BJ (cell line): ENCODE measurements at regions not wholly inside any gene's neighbourhood (a gene's known extent, or its start where the extent isn't known, plus 50 kb on each side); places are given as distances from the start of the nearest gene placed in this dataset.

Experiments
- CTCF ChIA-PET: fragments of 350-600 bp; formaldehyde crosslinking; extraction: SDS; loops from one replicate; lab custom pipeline; 2021; ENCODE audit warnings: antibody characterized with exemption, inconsistent platforms; lab: Yijun Ruan, JAX
- POLR2A ChIA-PET: fragments of 300-600 bp; sonication (Branson Sonifier 250); formaldehyde crosslinking; extraction: SDS; loops from one replicate; lab custom pipeline; 2021; ENCODE audit warnings: antibody characterized with exemption; lab: Charles Lee
- DNase-seq: peaks from one replicate; pipeline ENCODE4 v3.0.0-alpha.2; 2011; ENCODE audit warnings: low read depth
- H3K27me3 ChIP-seq: 2 replicates; pipeline ENCODE4 v1.6.0; 2011; ENCODE audit warnings: low read length; ENCODE audit not compliant: control insufficient read depth, insufficient read depth
- H3K36me3 ChIP-seq: 2 replicates; pipeline ENCODE4 v1.5.1; 2011; ENCODE audit warnings: low read length; ENCODE audit not compliant: control insufficient read depth, insufficient read depth
- H3K4me3 ChIP-seq: 2 replicates; pipeline ENCODE4 v1.5.1; 2011; ENCODE audit warnings: low read depth, mild to moderate bottlenecking, control low read depth, low read length
- TF ChIP-seq, protein P1 (sequence below): IDR thresholded peaks from 2 replicates; pipeline ENCODE4 v1.5.1; 2011; ENCODE audit warnings: low read depth, mild to moderate bottlenecking, control low read depth, inconsistent platforms, low read length, moderate library complexity; ENCODE audit not compliant: insufficient read depth

DNA sequence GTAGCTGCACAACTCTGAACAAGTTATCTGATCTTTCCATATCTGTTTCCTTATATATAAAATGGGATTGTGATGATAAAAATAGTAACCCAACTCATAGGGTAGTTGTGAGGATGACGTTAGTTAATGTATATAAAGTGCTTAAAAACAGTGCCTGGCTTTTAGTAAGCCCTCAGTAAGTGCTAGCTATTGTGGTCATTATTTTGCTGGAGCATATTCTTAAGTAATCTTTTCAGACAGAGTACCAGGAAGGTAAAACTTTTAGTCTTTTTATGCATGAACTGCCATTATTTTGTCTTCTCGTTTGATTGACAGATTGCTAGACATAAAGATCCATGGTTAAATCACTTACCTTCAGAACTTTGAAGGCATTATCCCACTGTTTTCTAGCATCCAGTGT lies 62.5 kb upstream of the SIM2 start:
- Histone ChIP-seq H3K4me3 (no peak overlapping the region), H3K36me3 (no peaks in the 10 kb centered on the region), H3K27me3 (peaks cover 9% of the 10 kb centered on the region)
- TF ChIP-seq, protein P1, sequence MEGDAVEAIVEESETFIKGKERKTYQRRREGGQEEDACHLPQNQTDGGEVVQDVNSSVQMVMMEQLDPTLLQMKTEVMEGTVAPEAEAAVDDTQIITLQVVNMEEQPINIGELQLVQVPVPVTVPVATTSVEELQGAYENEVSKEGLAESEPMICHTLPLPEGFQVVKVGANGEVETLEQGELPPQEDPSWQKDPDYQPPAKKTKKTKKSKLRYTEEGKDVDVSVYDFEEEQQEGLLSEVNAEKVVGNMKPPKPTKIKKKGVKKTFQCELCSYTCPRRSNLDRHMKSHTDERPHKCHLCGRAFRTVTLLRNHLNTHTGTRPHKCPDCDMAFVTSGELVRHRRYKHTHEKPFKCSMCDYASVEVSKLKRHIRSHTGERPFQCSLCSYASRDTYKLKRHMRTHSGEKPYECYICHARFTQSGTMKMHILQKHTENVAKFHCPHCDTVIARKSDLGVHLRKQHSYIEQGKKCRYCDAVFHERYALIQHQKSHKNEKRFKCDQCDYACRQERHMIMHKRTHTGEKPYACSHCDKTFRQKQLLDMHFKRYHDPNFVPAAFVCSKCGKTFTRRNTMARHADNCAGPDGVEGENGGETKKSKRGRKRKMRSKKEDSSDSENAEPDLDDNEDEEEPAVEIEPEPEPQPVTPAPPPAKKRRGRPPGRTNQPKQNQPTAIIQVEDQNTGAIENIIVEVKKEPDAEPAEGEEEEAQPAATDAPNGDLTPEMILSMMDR = no peak
- no peak for DNase-seq
- CTCF ChIA-PET = interaction anchor here (0.6 to 1.0 kb wide), 2 partner anchors 14 to 281 kb away, joined by 3 read pairs; no protein-coding TSS in a partner anchor
- POLR2A ChIA-PET = no interaction called here

- ChIA-PET POLR2A (no interaction called here), CTCF (interaction anchor here (0.8 to 1.7 kb wide), 2 partner anchors 9 to 30 kb away, joined by 3 read pairs; no protein-coding TSS in a partner anchor)
- TF ChIP-seq, protein P1 = no peak
- no peak for DNase-seq
- H3K27me3 ChIP-seq = peaks cover 5% of the 10 kb centered on the region
- H3K36me3 ChIP-seq = no peaks in the 10 kb centered on the region
- no peak overlapping the region for H3K4me3 ChIP-seq
These were observed 59.1 kb upstream of the SIM2 start for GRCh38 chr21:36639769-36640168.

DNA sequence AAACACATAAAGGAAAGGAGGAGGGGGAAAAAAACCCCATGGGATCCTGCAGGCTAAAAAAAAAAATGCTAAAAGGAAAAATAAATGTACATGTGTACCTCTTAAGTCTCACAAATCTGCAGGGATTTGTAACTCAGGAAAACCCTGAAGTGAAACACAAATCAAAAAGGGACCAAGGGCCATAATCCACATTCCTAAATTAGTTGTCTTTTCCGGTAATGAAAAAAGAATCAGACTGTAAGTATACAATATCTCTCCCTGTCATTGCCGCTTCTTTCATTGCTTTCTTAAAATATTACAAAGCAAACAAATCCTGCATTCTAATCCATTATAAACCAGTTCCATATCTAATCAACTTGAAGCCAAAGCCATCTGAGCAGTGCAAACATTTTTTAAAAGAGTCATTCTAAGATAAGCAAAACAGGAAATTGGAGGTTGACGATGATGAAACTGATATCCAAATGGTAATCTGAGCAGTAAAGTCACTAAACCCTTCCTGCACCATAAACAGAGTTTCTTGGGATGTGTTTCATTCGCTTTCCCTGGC lies 58.7 kb upstream of the SIM2 start:
- DNase-seq = no peak
- Histone ChIP-seq H3K4me3 (no peak overlapping the region), H3K27me3 (peaks cover 5% of the 10 kb centered on the region), H3K36me3 (no peaks in the 10 kb centered on the region)
- ChIA-PET CTCF (interaction anchor here (1.7 to 3.5 kb wide), 2 partner anchors 10 to 31 kb away, joined by 3 to 22 read pairs; no protein-coding TSS in a partner anchor), POLR2A (no interaction called here)
- TF ChIP-seq, protein P1 = no peak

DNA sequence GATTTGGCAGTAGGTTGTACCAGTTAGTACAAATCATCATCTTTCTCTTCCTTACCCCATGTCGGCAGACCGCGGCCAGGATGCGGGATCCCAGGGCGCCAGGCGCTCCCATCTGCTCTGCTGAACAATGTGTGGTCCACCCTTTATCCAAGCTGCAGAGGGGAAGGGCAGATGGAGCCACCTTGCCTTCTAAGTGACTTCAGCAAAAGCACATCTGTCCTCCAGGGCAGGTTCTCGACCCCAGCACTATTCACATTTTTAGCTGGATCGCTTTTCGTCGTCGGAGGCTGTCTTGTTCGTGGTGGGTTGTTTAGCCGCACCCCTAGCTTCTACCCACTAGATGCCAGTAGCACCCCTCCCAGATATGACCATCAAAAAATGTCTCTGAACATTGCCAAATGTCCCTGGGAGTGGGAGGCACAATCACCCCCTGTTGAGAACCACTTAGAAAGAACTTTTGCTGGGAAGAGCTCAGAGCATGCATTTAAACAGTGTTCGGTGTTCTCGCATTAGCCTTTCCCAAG lies 58.1 kb upstream of the SIM2 start:
- POLR2A ChIA-PET = no interaction called here
- TF ChIP-seq, protein P1 = no peak
- H3K4me3 ChIP-seq = no peak overlapping the region

DNA sequence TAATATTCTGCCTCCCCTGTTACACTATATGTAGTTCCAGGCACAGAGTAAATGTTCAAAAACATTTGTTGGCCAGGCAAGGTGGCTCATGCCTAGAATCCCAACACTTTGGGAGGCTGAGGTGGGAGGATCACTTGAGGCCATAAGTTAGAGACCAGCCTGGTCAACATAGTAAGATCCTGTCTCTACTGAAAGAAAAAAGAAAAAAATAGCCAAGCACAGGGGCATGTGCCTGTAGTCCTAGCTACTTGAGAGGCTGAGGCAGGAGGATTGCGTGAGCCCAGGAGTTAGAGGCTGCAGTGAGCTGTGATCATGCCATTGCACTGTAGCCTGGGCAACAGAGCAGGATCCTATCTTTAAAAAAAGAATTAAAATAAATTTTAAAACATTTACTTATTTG lies 57.6 kb upstream of the SIM2 start:
- ChIA-PET CTCF (interaction anchor here (3.5 kb wide), 1 partner anchor 11 kb away, joined by 22 read pairs; no protein-coding TSS in a partner anchor), POLR2A (no interaction called here)
- Histone ChIP-seq H3K27me3 (peaks cover 5% of the 10 kb centered on the region), H3K4me3 (no peak overlapping the region), H3K36me3 (no peaks in the 10 kb centered on the region)
- TF ChIP-seq, protein P1 = no peak
- no peak for DNase-seq

More for the DNA sequence above, 58.1 kb upstream of the SIM2 start:
- no peak for DNase-seq
- CTCF ChIA-PET = interaction anchor here (1.7 to 3.5 kb wide), 2 partner anchors 10 to 31 kb away, joined by 3 to 22 read pairs; no protein-coding TSS in a partner anchor
- no peaks in the 10 kb centered on the region for H3K36me3 ChIP-seq
- peaks cover 5% of the 10 kb centered on the region for H3K27me3 ChIP-seq
